AG20443 (cell line): ENCODE measurements at regions not wholly inside any gene's neighbourhood (a gene's known extent, or its start where the extent isn't known, plus 50 kb on each side); places are given as distances from the start of the nearest gene placed in this dataset.
"Not testable (repeated sequence)": the region's sequence is repeated elsewhere in the genome, so short reads cannot be mapped to it uniquely, and the experiment has no call there.

ENCODE experiments used
- DNase-seq: peaks from one replicate; pipeline ENCODE4 v3.0.0; 2012; ENCODE audit warnings: low spot score, mixed read lengths

- DNase-seq, result no peak
Observed at GRCh38 chr10:81116201-81116600, 578.5 kb downstream of the SH2D4B start.

GRCh38 chr10:81116990-81117389, 579.3 kb downstream of the SH2D4B start:
- no peak for DNase-seq

DNA sequence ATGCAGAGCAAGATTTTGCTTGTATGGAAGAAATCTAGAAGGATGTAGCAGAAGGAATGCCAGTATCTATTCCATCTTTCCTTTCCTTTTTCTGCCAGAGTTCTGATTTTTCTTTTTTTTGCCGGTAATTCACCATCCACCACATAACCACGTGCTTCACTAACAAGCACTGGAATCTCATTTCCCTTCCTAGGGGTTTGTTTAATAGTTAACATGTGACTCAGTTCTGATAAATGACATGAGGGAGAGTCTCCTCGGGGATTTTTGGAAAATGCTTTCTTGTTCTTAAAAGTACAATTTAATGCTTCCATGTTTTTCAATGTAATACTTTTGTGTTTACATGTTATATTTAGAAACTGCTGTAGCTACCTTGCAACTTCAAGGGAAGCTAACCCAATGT, 590.2 kb downstream of the SH2D4B start:
- no peak for DNase-seq

DNA sequence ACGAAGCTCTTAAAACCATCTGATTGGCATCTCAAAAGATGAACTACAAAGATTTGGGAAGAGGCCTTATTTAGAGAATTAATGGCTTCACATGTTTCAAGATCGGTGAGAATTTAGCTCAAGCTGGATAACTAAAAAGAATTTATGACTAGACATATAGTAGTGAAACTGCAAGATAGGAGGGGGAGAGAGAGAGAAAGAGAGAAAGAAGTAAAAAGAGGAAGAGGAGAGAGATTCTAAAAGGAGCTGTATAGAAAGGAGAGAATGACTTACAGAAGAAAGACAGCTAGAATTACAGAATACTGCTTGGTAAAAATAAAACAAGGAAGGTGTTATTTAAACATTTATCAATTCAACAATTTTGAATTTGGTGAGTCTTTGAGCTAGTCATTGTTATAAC, 592.3 kb downstream of the SH2D4B start:
- no peak for DNase-seq

DNA sequence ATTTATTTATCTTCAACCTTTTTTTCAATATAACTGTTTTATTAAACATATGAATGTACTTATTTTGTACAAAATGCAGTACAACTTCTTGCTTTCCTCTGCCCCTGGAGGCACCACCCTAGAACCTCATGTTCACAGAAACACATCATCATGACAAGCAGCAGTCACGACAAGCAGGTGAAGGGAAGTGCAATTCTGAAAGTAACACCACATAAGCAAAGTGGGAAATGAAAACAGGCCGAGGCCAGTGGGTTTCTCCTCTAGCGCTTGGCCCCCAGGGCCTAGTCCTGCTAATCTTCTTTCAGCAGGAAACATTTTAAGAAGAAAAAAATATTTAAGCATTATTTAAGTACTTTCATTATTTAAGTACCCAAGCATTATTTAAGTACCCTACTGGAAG, 598.1 kb downstream of the SH2D4B start:
- DNase-seq, result no peak

DNA sequence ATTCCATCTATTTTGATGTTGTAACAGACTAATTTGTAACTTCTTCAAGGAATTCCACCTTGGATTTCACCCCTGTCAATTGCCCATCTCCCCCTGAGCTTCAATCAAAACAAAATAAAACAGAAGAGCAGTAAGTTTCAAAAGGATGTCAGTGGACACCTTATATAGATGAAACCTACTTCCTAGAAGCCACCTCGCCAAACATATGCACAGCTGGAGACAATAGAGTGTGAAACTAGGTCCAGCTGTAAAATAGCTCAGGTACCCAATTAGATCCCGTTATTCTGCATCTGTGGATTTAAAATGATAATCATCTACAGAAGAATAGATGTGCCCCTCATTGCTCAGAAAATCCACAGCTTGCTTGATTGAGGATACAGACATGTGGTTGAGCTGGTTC, 598.6 kb downstream of the SH2D4B start:
- no peak for DNase-seq

DNA sequence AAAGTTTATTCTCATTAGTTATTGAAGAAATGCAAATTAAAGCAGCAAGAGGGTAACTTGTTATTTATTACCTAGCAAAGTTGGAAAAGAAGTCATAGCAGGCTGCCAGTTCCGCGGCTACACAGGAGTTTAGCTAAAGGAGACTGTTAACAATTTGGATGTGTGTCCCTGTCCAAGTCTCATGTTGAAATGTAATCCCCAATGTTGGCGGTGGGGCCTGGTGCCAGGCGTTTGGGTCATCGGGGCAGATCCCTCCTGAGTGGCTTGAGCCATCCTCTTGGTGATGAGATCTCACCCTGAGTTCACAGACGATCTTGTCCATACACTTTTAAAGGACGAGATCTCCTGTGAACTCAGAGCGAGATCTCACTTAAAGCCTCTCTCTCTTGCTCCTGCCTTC, 608.3 kb downstream of the SH2D4B start:
- no peak for DNase-seq

GRCh38 chr10:81146436-81146835, 608.7 kb downstream of the SH2D4B start:
- no peak for DNase-seq

GRCh38 chr10:81152656-81153055, 615.0 kb downstream of the SH2D4B start:
- DNase-seq, result no peak

DNA sequence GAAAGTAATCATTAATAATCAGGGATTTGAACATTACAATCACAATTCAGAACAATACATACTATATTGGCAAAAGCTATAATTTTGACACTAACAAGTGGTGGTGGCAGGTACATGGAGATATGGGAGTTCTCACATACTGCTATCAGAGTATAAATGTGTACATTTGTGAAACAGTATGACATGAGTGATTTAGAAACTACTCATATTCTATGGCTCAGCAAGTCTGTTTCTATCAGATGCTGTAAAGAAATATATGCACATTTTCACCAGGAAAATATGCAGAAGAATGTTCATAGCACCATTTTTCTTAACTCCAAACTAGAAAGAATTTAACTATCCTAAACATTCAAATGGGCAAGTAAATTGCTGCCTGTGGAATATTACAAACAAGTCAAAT, 620.0 kb downstream of the SH2D4B start:
- no peak for DNase-seq

GRCh38 chr10:81177651-81178244, 640.0 kb downstream of the SH2D4B start:
- no peak for DNase-seq

GRCh38 chr10:81179324-81179723, 641.6 kb downstream of the SH2D4B start:
- DNase-seq, result no peak

DNA sequence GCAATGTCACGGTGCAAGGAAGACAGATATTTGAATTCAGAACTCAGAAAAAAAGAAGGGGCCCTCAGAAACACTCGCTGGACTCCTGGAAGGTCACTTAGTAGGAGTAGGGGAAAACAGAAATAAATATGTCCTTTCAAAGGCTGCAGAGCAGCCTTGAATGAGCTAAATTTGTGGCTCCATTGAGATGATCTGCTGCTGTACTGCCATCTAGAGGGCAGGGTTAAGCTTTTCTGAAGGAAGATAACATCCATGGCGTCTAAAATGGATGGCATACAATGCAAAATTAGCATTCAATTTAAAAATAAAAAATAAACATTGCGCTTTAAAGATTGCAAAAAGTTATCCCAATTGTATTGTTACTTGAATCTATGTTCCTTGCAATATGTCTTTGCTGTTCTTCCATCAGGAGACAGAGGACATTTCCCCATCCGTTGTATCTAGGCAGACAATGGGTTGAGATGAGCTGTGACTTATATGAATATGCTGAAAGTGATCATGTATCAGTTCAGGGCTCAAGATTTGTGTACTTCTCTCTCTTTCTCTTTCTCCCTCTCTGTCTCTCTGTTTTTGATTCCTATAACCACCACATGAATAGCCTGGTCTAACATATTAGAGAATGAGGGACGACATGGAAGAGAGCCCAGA, 642.2 kb downstream of the SH2D4B start:
- no peak for DNase-seq

- no peak for DNase-seq
Observed at GRCh38 chr10:81182296-81182695, 644.6 kb downstream of the SH2D4B start.

DNA sequence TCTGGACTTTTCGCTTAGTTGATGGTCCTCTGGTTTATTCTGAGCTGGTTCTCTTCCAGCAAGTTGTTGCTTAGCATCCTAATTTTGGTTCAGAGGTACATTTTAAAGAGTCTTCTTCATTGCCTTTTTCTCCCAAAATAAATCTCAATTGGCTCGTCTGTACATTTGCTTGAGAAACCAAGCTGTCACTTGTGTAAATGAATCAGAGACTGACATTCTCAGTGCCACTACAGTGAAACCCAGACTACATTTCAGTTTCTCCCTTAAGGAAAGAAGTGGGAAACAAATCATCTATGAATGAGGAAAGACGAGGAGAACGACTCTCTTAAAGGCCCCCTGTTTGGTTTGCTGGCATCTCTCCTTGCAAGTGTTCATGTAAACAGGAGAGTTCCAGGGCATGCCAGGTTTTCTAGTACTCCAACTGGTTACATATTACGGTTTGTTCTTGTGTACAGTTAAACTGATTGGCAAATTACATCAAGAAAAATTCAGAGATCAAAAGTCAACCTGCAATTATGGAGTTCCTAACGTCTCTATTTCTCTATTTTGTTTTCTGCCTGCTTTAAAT, 654.6 kb downstream of the SH2D4B start:
- no peak for DNase-seq

DNA sequence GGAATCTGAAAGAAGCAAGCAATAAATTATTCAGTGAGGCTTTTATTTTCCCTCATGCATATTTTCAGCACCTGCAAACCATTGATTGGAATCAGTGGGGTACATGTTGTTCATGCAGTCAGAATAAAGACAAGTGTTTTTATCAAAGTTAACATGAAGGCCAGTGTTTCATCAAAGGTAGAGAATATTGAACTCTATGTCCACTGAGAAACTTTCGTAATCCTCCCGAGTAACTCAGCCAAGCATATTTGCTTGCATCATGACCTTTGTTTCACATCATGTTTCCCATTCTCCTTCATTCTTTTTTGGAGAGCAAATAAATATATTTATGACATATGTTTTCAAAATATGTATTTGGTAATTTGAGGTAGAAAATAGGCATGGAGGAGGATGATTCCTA, 663.1 kb downstream of the SH2D4B start:
- no peak for DNase-seq

DNA sequence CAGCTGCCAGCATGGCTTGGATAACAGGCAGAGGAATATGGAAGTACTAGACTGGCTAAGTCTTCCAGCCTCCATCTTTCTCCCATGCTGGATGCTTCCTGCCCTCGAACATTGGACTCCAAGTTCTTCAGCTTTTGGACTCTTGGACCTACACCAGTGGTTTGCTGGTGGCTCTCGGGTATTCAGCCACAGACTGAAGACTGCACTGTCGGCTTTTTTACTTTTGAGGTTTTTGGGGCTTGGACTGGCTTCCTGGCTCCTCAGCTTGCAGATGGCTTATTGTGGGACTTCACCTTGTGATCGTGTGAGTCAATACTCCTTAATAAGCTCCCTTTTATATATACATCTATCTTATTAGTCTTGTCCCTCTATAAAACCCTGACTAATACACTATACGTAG, 667.6 kb upstream of the NRG3 start:
- not testable (repeated sequence) for DNase-seq

DNA sequence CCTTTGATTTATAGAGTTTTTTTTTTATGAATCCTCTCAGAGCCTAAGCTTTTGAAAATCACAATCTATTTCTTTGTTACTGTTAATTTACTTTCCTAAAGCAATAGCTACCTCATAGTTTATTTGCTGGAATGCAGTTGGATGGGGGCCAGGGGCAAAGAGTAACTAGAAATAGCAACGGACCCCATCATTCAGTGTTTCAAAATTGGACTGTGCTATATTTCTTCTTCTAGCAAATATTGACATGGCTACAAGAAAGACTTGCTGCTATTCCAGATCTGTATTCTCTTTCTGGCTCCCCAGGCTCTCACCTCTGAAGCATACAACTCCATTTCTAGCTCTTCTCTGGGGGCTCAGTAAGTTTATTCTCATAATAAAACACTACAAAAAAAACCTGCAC, 661.6 kb upstream of the NRG3 start:
- DNase-seq, result no peak

GRCh38 chr10:81215498-81215897, 659.5 kb upstream of the NRG3 start:
- no peak for DNase-seq

GRCh38 chr10:81216949-81217348, 658.0 kb upstream of the NRG3 start:
- no peak for DNase-seq

DNA sequence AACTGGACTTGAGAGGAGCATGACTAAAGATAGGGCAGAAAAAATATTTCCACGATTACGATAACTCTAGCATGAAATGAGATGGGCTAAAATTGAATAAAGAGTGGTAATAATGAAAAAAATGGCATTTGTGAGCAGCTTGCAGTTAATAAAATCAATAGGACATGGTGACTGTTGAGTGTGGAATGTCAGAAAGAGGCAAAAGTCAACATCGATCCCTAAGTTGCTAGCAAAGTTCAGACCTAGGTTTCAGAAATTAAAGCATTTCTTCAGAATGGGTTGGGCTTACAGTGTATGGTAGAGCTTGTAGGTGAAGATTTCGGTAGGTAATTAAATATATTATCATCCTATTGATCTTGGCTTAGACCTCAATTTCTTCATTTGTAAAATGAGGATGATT, 656.7 kb upstream of the NRG3 start:
- DNase-seq, result no peak

DNA sequence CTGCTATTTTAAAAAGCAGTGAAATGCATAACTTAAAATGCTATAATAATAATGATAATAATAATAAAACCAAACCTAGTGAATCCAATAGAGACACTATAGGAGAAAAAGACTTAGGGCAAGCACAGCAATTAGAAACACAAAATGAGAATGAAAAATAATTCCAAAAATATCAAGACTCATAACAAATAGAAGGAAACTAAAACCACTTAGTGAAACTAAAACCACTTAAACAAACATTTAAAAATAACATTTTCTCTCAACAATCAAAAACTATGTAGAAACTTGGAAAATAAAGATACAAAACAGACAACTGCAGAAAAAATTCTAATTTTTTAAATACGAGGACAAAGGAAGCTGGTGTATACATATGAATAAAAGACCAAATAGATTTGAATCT, 655.2 kb upstream of the NRG3 start:
- DNase-seq, result no peak

DNA sequence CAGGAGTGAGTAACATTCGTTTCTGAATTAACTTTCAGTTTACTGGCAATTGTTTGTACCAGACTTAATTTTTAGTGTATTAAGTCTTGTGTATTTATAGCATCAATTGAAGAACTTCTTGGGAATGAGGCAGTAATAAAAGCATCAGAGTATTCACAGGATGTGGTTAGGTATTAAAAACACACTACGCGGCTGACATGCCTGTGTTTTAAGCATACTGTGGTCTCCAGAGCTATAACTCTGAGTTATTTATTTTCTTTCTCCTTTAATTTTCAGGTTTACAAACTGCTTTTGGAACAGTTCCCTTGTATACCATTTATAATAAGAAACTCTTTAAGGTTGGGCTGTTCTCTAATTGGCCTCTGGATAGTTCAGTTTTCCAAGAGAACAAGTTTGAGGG, 626.1 kb upstream of the NRG3 start:
- DNase-seq, result no peak
